ENCODE measurements at regions not wholly inside any gene's neighbourhood (a gene's known extent, or its start where the extent isn't known, plus 50 kb on each side); places are given as distances from the start of the nearest gene placed in this dataset.

GRCh38 chr2:35033748-35034147 lies 1321.8 kb upstream of the CRIM1 start:
- H3K27ac ChIP-seq (replicated peaks) = no peak overlapping the region

GRCh38 chr2:35023545-35023944 lies 1332.0 kb upstream of the CRIM1 start:
- no peaks in the 10 kb centered on the region for H3K27me3 ChIP-seq (ENCODE audit: insufficient read depth, poor library complexity, severe bottlenecking)
- DNase-seq (ENCODE audit: low read depth in 1 of 2, low spot score in 1 of 2) = no peak
- TF ChIP-seq SPI1 (IDR thresholded peaks at IDR 0.05; ENCODE audit: borderline replicate concordance, low read depth) (no peak), POLR2AphosphoS5 (IDR thresholded peaks at IDR 0.05; ENCODE audit: low read depth) (no peak), GABPA (IDR thresholded peaks at IDR 0.05; ENCODE audit: low read depth) (no peak), CTCF (IDR thresholded peaks at IDR 0.05; ENCODE audit: insufficient read depth, low read length) (no peak), REST (IDR thresholded peaks at IDR 0.05; ENCODE audit: insufficient replicate concordance, low read depth) (no peak)
- H3K27ac ChIP-seq (replicated peaks) = no peak overlapping the region
- no peak overlapping the region for H3K4me3 ChIP-seq (replicated peaks; ENCODE audit: insufficient read depth, low read length)

More at GRCh38 chr2:35033748-35034147, 1321.8 kb upstream of the CRIM1 start:
- no peak overlapping the region for H3K4me3 ChIP-seq (replicated peaks; ENCODE audit: insufficient read depth, low read length)
- TF ChIP-seq GABPA (IDR thresholded peaks at IDR 0.05; ENCODE audit: low read depth) (no peak), POLR2AphosphoS5 (IDR thresholded peaks at IDR 0.05; ENCODE audit: low read depth) (no peak), SPI1 (IDR thresholded peaks at IDR 0.05; ENCODE audit: borderline replicate concordance, low read depth) (no peak), REST (IDR thresholded peaks at IDR 0.05; ENCODE audit: insufficient replicate concordance, low read depth) (no peak), CTCF (IDR thresholded peaks at IDR 0.05; ENCODE audit: insufficient read depth, low read length) (no peak)
- no peaks in the 10 kb centered on the region for H3K27me3 ChIP-seq (ENCODE audit: insufficient read depth, poor library complexity, severe bottlenecking)
- no peak for DNase-seq (ENCODE audit: low read depth in 1 of 2, low spot score in 1 of 2)

GRCh38 chr2:35000453-35000852 lies 1355.1 kb upstream of the CRIM1 start:
- TF ChIP-seq CTCF (IDR thresholded peaks at IDR 0.05; ENCODE audit: insufficient read depth, low read length) (no peak), POLR2AphosphoS5 (IDR thresholded peaks at IDR 0.05; ENCODE audit: low read depth) (no peak), REST (IDR thresholded peaks at IDR 0.05; ENCODE audit: insufficient replicate concordance, low read depth) (no peak), GABPA (IDR thresholded peaks at IDR 0.05; ENCODE audit: low read depth) (no peak), SPI1 (IDR thresholded peaks at IDR 0.05; ENCODE audit: borderline replicate concordance, low read depth) (no peak)

More at GRCh38 chr2:35000453-35000852, 1355.1 kb upstream of the CRIM1 start:
- Histone ChIP-seq H3K27ac (replicated peaks) (no peak overlapping the region), H3K4me3 (replicated peaks; ENCODE audit: insufficient read depth, low read length) (no peak overlapping the region), H3K27me3 (ENCODE audit: insufficient read depth, poor library complexity, severe bottlenecking) (no peaks in the 10 kb centered on the region)
- DNase-seq (ENCODE audit: low read depth in 1 of 2, low spot score in 1 of 2) = no peak

Measured in HL-60 (cell line).